Fibroblast of mammary gland (primary cell): ENCODE measurements at regions not wholly inside any gene's neighbourhood (a gene's known extent, or its start where the extent isn't known, plus 50 kb on each side); places are given as distances from the start of the nearest gene placed in this dataset.

Experiments used
- DNase-seq: peaks from one replicate; pipeline ENCODE4 v3.0.0-alpha.2; 2010; ENCODE audit warnings: low read depth
- H3K4me3 ChIP-seq: 2 replicates; pipeline ENCODE4 v1.5.1; 2011; ENCODE audit warnings: low read depth, mild to moderate bottlenecking, low read length, moderate library complexity; ENCODE audit not compliant: control insufficient read depth
- TF ChIP-seq, protein P1 (sequence below): conservative IDR thresholded peaks from 2 replicates; pipeline ENCODE4 v1.5.1; 2011; ENCODE audit warnings: low read depth, low read length, inconsistent platforms; ENCODE audit not compliant: control insufficient read depth, insufficient read depth

DNA sequence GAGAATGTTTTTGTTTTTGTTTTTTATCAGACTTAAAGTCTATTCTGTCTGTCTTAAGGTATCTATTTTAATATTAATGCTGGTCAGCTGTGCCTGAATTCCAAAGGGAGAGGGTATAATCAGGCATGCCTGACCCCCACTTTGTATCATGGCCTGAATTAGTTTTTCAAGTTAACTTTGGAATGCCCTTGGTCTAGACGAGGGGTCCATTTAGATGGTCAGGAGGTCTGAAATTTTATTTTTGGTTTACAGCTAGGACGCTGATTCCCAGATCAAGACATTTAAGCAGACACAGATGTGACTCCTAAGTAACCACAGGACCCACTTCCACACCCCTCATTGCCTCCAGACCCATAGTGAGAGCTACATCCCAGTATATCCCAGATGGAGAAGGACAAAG, 189.5 kb downstream of the ARHGAP12 start:
- TF ChIP-seq, protein P1, sequence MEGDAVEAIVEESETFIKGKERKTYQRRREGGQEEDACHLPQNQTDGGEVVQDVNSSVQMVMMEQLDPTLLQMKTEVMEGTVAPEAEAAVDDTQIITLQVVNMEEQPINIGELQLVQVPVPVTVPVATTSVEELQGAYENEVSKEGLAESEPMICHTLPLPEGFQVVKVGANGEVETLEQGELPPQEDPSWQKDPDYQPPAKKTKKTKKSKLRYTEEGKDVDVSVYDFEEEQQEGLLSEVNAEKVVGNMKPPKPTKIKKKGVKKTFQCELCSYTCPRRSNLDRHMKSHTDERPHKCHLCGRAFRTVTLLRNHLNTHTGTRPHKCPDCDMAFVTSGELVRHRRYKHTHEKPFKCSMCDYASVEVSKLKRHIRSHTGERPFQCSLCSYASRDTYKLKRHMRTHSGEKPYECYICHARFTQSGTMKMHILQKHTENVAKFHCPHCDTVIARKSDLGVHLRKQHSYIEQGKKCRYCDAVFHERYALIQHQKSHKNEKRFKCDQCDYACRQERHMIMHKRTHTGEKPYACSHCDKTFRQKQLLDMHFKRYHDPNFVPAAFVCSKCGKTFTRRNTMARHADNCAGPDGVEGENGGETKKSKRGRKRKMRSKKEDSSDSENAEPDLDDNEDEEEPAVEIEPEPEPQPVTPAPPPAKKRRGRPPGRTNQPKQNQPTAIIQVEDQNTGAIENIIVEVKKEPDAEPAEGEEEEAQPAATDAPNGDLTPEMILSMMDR = no peak

DNA sequence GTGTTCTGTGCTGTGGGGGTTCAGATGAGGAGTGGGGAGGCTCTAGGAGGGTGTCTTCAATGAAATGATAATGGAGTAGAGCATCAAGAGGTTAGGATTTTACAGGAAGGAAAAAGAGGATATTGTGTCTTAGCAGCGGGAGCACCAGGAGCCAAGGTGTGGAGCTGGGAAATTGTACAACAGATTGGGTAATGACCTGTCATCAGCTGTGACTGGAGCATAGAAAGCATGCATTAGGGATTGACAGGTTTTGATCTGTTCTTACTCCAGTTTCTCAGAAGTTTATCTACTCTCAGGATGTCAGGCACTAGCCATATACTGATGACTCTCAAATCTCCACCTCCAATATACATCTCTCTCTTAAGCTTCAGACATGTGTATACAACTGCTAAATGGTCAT, 196.9 kb downstream of the ARHGAP12 start:
- no peak for DNase-seq
- no peak overlapping the region for H3K4me3 ChIP-seq
- TF ChIP-seq, protein P1 = no peak

More for the DNA sequence above, 189.5 kb downstream of the ARHGAP12 start:
- no peak overlapping the region for H3K4me3 ChIP-seq
- DNase-seq = no peak

DNA sequence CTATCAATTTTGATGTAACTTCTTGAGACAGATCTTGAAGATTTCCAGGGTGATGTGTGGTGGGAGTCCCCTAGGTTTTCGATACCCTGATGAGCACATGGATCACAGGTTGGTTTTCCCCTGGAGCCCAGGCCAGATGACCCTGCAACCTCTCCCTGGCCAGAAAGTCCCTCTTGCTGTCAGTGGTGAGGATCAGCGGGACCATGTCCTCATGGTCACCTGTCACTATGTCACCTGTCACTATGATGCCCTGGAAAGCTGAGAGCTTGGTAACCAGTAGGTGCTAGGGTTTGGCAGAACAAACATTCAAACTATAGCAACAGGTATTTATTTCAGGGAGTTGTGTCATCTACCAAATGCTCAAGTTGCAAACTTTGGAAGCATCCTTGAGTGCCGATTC, 197.9 kb downstream of the ARHGAP12 start:
- TF ChIP-seq, protein P1 = no peak
- no peak overlapping the region for H3K4me3 ChIP-seq

DNA sequence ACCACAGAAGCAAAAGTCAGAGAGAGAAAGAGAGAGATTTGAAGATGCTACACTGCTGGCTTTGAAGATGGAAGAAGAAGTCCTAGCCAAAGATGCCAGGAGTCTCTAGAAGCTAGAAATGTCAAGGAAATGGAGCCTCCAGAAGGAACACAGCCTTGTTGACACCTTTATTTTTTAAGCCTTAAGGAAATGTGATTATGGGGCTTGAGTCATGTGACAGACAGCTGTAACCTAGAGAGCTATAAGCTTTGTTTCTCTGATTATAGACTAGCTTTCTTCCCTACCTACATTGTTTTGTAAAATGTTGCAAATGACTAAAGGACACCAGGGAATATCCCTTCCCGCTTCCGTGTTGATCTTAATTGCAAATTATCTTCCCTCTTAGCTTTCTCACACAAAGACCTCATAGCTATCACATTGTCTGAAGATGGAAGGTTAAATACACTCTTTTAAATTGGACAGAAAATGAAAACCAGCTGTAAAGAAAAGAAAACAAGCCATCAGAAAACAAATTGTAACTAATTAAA, 199.9 kb downstream of the ARHGAP12 start:
- DNase-seq = no peak
- no peak overlapping the region for H3K4me3 ChIP-seq
- TF ChIP-seq, protein P1 = no peak

More for the DNA sequence above, 197.9 kb downstream of the ARHGAP12 start:
- DNase-seq = no peak

DNA sequence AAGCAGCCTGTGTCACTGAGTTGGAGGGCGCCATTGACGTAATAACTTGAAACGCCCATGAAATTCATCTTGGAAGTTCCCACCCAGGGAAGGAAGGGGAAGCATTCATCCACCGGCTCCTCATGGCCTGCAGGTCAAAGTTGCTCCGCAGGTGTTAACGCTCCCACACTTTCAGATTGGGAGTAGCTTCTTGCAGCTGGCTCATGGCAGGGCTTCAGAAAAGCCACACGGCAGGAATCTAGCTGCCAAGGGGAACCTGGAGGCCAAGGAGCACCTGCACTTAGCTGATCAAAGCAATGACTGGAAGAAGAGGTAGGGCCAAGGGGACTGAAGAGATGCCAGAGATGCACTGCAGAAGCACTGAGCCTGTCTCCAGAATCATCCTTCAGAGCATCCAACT, 203.2 kb downstream of the ARHGAP12 start:
- DNase-seq = no peak
- TF ChIP-seq, protein P1 = no peak

DNA sequence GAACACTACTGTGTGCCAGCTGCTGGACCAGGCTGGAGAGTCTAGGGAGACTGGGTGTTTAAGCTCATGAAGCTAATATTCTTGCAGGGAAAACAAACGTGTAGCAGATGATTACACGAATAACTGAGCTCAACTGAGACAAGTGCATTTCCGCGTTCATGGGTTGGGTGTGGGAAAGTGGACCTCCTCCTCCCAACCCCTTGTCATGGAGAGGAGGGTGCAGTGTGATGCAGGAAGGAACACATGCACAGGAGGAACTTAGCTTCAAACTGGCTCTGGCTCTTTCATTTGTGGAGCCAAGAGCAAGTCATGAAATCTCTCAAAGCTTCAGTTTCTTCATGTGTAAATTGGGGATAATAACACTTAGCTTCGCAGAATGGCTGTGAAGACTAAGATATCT, 204.3 kb downstream of the ARHGAP12 start:
- TF ChIP-seq, protein P1 = no peak
- DNase-seq = no peak
- H3K4me3 ChIP-seq = no peak overlapping the region

More for the DNA sequence above, 203.2 kb downstream of the ARHGAP12 start:
- no peak overlapping the region for H3K4me3 ChIP-seq
